Hepatocyte (in vitro differentiated cells): ENCODE measurements at regions not wholly inside any gene's neighbourhood (a gene's known extent, or its start where the extent isn't known, plus 50 kb on each side); places are given as distances from the start of the nearest gene placed in this dataset.

Source experiments
- EZH2 ChIP-seq: fragments of 200-600 bp; sonication (generic); IDR thresholded peaks from 2 replicates; pipeline ENCODE4 v1.6.1; 2016; ENCODE audit warnings: antibody characterized with exemption, mild to moderate bottlenecking, borderline replicate concordance
- EZH2phosphoT487 ChIP-seq: fragments of 200-600 bp; sonication (generic); IDR thresholded peaks from one replicate; pipeline ENCODE4 v1.6.1; 2018; ENCODE audit warnings: antibody characterized with exemption, mild to moderate bottlenecking, low read depth, moderate library complexity; ENCODE audit not compliant: unreplicated experiment, severe bottlenecking
- TF ChIP-seq, protein P1 (sequence below): fragments of 200-600 bp; sonication (generic); IDR thresholded peaks from 2 replicates; pipeline ENCODE4 v1.5.1; 2016; ENCODE audit warnings: antibody characterized with exemption, mild to moderate bottlenecking; ENCODE audit not compliant: poor library complexity

DNA sequence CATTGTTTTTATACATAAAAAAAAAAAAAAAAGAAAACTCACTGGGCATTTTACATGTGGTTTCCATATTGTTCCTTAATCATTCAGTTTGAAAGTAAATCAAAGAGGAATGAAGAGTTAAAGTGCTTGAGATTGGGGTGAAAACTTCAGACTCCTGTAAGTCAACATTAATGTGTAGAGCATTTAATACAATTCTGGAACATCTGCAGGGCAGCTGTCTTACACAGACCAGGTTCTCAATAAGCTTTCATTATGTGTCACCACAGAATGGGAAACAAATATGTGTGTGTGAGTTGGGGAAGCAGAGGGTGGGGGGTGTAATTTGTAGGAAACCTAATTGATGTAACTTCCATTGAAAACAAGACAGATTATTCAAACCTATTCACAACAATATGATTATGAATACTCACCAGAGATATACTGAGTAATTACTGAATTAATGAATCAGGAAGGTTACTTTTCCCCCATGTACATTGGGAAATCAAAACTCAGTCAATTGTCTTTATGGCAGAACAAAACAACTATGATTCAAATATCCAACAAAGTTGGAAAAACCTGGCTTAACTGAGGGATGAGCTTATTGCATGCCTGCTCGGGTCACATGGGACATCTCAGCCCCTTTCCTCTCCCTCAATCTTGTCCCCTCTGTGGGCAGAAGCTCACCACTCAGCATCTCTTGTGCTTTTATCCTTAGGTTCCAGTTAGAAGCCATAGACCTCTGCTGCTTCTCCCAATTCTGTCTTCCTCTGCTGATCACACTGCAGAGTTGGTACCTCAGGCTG lies 281.2 kb upstream of the THBS1 start:
- no peak for TF ChIP-seq EZH2
- TF ChIP-seq, protein P1, sequence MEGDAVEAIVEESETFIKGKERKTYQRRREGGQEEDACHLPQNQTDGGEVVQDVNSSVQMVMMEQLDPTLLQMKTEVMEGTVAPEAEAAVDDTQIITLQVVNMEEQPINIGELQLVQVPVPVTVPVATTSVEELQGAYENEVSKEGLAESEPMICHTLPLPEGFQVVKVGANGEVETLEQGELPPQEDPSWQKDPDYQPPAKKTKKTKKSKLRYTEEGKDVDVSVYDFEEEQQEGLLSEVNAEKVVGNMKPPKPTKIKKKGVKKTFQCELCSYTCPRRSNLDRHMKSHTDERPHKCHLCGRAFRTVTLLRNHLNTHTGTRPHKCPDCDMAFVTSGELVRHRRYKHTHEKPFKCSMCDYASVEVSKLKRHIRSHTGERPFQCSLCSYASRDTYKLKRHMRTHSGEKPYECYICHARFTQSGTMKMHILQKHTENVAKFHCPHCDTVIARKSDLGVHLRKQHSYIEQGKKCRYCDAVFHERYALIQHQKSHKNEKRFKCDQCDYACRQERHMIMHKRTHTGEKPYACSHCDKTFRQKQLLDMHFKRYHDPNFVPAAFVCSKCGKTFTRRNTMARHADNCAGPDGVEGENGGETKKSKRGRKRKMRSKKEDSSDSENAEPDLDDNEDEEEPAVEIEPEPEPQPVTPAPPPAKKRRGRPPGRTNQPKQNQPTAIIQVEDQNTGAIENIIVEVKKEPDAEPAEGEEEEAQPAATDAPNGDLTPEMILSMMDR, result no peak
- no peak for TF ChIP-seq EZH2phosphoT487
